ENCODE measurements at regions not wholly inside any gene's neighbourhood (a gene's known extent, or its start where the extent isn't known, plus 50 kb on each side); places are given as distances from the start of the nearest gene placed in this dataset.

DNA sequence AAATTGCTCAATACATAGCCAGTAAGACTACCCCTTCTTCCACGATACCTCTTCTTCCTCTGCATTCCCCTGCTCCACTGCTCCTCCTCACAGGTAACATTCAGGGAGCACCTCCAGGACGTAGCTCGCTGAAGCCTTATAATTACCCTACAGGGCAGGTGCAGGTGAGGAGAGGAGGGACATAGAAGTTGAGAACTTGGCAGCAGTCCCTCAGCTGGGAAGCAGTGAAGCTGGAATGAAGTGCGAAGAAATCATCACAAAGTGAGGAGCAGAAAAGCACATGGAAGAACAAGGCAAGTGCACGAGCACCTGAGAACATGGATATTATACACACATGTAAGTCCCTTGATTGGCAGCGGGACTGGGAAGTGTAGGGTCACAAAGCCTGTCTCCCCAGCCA lies 118.2 kb downstream of the HSD17B3 start:
- Mint-ChIP-seq H3K36me3 (peaks cover 0 to 6% (median 0%) of the 10 kb centered on the region in 5 donors), H3K27me3 (peaks cover 4 to 34% (median 23%) of the 10 kb centered on the region in 5 donors), H3K27ac (no peak overlapping the region), H3K4me3 (no peak overlapping the region), H3K9me3 (peaks cover 0 to 11% (median 4%) of the 10 kb centered on the region in 11 donors), H3K4me1 (no peaks in the 10 kb centered on the region)
- ATAC-seq: no peak
- CTCF ChIA-PET: no interaction called here
- Histone ChIP-seq H3K36me3 (ENCODE audit: control insufficient read depth in 2 of 3, insufficient read depth in 3 of 3, low read length in 3 of 3) (no peaks in the 10 kb centered on the region), H3K4me1 (ENCODE audit: control insufficient read depth in 2 of 2, insufficient read depth in 2 of 2, low read length in 2 of 2) (no peaks in the 10 kb centered on the region), H3K4me3 (ENCODE audit: low read length) (no peak overlapping the region), H3K9me3 (ENCODE audit: control insufficient read depth in 2 of 3, low read length in 3 of 3) (no peaks in the 10 kb centered on the region), H3K27ac (ENCODE audit: low read depth, low read length) (no peak overlapping the region), H3K27me3 (ENCODE audit: control insufficient read depth in 2 of 2, insufficient read depth in 2 of 2, low read length in 2 of 2) (no peaks in the 10 kb centered on the region)
- no peak for DNase-seq
- intact Hi-C loops (cut with micrococcal nuclease): no loop called here
- POLR2A ChIA-PET: no interaction called here

DNA sequence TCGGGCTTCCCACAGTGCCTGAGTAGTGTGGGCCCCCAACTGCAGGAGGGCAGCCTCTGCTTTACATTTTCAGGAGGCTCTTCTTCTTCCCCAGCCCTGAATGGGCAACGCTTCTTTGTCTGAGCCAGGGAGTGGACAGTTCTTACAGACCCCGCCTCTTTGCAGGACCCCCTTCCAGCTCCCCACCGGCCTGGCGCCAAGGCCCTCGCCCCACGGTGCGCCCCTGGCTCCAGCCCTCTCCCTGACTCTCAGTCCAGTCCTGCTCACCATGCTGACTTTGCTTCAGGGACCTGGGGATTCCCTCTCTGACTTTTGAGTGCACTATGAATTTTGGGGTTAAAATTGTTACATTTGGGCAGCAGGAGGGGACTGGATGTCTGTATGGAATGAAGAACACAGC lies 123.8 kb downstream of the HSD17B3 start:
- POLR2A ChIA-PET: no interaction called here
- DNase-seq (no peak), ATAC-seq (no peak)
- Histone ChIP-seq H3K4me3 (ENCODE audit: low read length) (no peak overlapping the region), H3K4me1 (ENCODE audit: control insufficient read depth in 2 of 2, insufficient read depth in 2 of 2, low read length in 2 of 2) (no peaks in the 10 kb centered on the region), H3K27me3 (ENCODE audit: control insufficient read depth in 2 of 2, insufficient read depth in 2 of 2, low read length in 2 of 2) (no peaks in the 10 kb centered on the region), H3K9me3 (ENCODE audit: control insufficient read depth in 2 of 3, low read length in 3 of 3) (no peaks in the 10 kb centered on the region), H3K27ac (ENCODE audit: low read depth, low read length) (no peak overlapping the region), H3K36me3 (ENCODE audit: control insufficient read depth in 2 of 3, insufficient read depth in 3 of 3, low read length in 3 of 3) (no peaks in the 10 kb centered on the region)
- Mint-ChIP-seq H3K36me3 (no peaks in the 10 kb centered on the region), H3K27ac (no peak overlapping the region), H3K4me3 (no peak overlapping the region), H3K27me3 (peaks cover 15 to 37% (median 20%) of the 10 kb centered on the region in 5 donors), H3K9me3 (peaks cover 0 to 3% (median 0%) of the 10 kb centered on the region in 11 donors), H3K4me1 (no peaks in the 10 kb centered on the region)
- CTCF ChIA-PET: no interaction called here
- intact Hi-C loops (cut with micrococcal nuclease): no loop called here

DNA sequence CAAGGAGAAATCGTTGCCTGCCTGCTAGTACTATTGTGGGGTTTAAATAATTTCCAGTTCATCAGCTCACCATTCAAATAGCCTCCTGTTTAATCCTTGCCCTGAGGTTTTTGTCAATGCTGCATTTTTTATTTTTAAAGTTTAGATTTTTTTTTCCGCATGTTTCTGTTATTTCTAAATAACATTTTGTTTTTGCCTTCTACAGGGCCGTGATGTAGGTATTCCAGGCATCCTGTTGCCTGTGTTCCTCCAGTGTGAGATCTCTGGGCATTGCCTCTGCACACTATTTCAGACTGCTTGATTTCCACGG lies 124.3 kb downstream of the HSD17B3 start:
- Histone ChIP-seq H3K27ac (ENCODE audit: low read depth, low read length) (no peak overlapping the region), H3K9me3 (ENCODE audit: control insufficient read depth in 2 of 3, low read length in 3 of 3) (no peaks in the 10 kb centered on the region), H3K4me3 (ENCODE audit: low read length) (no peak overlapping the region), H3K36me3 (ENCODE audit: control insufficient read depth in 2 of 3, insufficient read depth in 3 of 3, low read length in 3 of 3) (no peaks in the 10 kb centered on the region), H3K4me1 (ENCODE audit: control insufficient read depth in 2 of 2, insufficient read depth in 2 of 2, low read length in 2 of 2) (no peaks in the 10 kb centered on the region), H3K27me3 (ENCODE audit: control insufficient read depth in 2 of 2, insufficient read depth in 2 of 2, low read length in 2 of 2) (no peaks in the 10 kb centered on the region)
- no peaks in the 10 kb centered on the region for H3K36me3 Mint-ChIP-seq
- H3K27me3 Mint-ChIP-seq: peaks cover 15 to 39% (median 20%) of the 10 kb centered on the region in 5 donors
- ATAC-seq: no peak
- intact Hi-C loops (cut with micrococcal nuclease): no loop called here
- H3K4me3 Mint-ChIP-seq: no peak overlapping the region
- H3K4me1 Mint-ChIP-seq: no peaks in the 10 kb centered on the region
- no peak overlapping the region for H3K27ac Mint-ChIP-seq
- peaks cover 0 to 3% (median 0%) of the 10 kb centered on the region in 11 donors for H3K9me3 Mint-ChIP-seq
- POLR2A ChIA-PET: no interaction called here
- CTCF ChIA-PET: no interaction called here
- no peak for DNase-seq

GRCh38 chr9:96177005-96177718 lies 124.8 kb downstream of the HSD17B3 start:
- no peak overlapping the region for H3K27ac Mint-ChIP-seq
- Histone ChIP-seq H3K4me1 (ENCODE audit: control insufficient read depth in 2 of 2, insufficient read depth in 2 of 2, low read length in 2 of 2) (no peaks in the 10 kb centered on the region), H3K4me3 (ENCODE audit: low read length) (no peak overlapping the region), H3K36me3 (ENCODE audit: control insufficient read depth in 2 of 3, insufficient read depth in 3 of 3, low read length in 3 of 3) (no peaks in the 10 kb centered on the region), H3K27ac (ENCODE audit: low read depth, low read length) (no peak overlapping the region), H3K27me3 (ENCODE audit: control insufficient read depth in 2 of 2, insufficient read depth in 2 of 2, low read length in 2 of 2) (no peaks in the 10 kb centered on the region), H3K9me3 (ENCODE audit: control insufficient read depth in 2 of 3, low read length in 3 of 3) (no peaks in the 10 kb centered on the region)
- H3K9me3 Mint-ChIP-seq: peaks cover 0 to 5% (median 0%) of the 10 kb centered on the region in 11 donors
- POLR2A ChIA-PET: no interaction called here
- H3K4me3 Mint-ChIP-seq: no peak overlapping the region
- H3K36me3 Mint-ChIP-seq: no peaks in the 10 kb centered on the region
- ATAC-seq: no peak
- no peak for DNase-seq
- intact Hi-C loops (cut with micrococcal nuclease): no loop called here
- CTCF ChIA-PET: no interaction called here
- peaks cover 15 to 45% (median 21%) of the 10 kb centered on the region in 5 donors for H3K27me3 Mint-ChIP-seq
- H3K4me1 Mint-ChIP-seq: no peaks in the 10 kb centered on the region

DNA sequence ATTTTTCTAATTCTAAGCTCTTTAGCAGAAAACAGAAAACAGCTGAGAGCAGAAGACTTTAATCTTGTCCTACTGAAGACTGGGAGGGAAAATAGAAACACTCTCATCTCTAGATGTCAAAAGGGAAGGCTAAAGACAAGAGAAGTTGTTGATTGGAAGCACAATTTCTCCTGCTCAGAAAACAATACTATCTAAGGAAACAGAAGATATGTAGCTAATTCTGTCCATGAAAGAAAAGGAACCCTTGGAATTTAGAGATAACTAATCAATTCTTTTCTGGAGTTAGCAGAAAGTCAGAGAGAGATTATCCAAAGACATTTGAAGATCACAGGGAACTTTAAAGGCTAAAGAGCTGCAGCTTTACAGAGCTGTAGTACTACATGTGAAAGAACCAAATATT lies 126.2 kb downstream of the HSD17B3 start:
- H3K36me3 Mint-ChIP-seq: no peaks in the 10 kb centered on the region
- H3K9me3 Mint-ChIP-seq: peaks cover 0 to 4% (median 0%) of the 10 kb centered on the region in 11 donors
- CTCF ChIA-PET: no interaction called here
- no peak overlapping the region for H3K4me3 Mint-ChIP-seq
- Histone ChIP-seq H3K36me3 (ENCODE audit: control insufficient read depth in 2 of 3, insufficient read depth in 3 of 3, low read length in 3 of 3) (no peaks in the 10 kb centered on the region), H3K27me3 (ENCODE audit: control insufficient read depth in 2 of 2, insufficient read depth in 2 of 2, low read length in 2 of 2) (no peaks in the 10 kb centered on the region), H3K9me3 (ENCODE audit: control insufficient read depth in 2 of 3, low read length in 3 of 3) (no peaks in the 10 kb centered on the region), H3K4me1 (ENCODE audit: control insufficient read depth in 2 of 2, insufficient read depth in 2 of 2, low read length in 2 of 2) (no peaks in the 10 kb centered on the region), H3K4me3 (ENCODE audit: low read length) (no peak overlapping the region), H3K27ac (ENCODE audit: low read depth, low read length) (no peak overlapping the region)
- ATAC-seq: no peak
- no peak for DNase-seq
- no peaks in the 10 kb centered on the region for H3K4me1 Mint-ChIP-seq
- H3K27ac Mint-ChIP-seq: no peak overlapping the region
- intact Hi-C loops (cut with micrococcal nuclease): loop anchor here in 1 of 2 donors (2.0 kb wide), 1 partner anchor 65 kb away; no protein-coding TSS in a partner anchor
- H3K27me3 Mint-ChIP-seq: peaks cover 15 to 45% (median 26%) of the 10 kb centered on the region in 5 donors
- POLR2A ChIA-PET: interaction anchor here (0.6 kb wide), 1 partner anchor 972 kb away, joined by 3 read pairs; no protein-coding TSS in a partner anchor

GRCh38 chr9:96175001-96175400 lies 127.0 kb downstream of the HSD17B3 start:
- Mint-ChIP-seq H3K27ac (no peak overlapping the region), H3K36me3 (peaks cover 0 to 3% (median 0%) of the 10 kb centered on the region in 5 donors), H3K4me1 (no peaks in the 10 kb centered on the region), H3K27me3 (peaks cover 15 to 44% (median 26%) of the 10 kb centered on the region in 5 donors), H3K4me3 (no peak overlapping the region), H3K9me3 (peaks cover 0 to 4% (median 0%) of the 10 kb centered on the region in 11 donors)
- no peak for ATAC-seq
- ChIA-PET POLR2A (no interaction called here), CTCF (no interaction called here)
- DNase-seq: no peak
- no peaks in the 10 kb centered on the region for H3K36me3 ChIP-seq (ENCODE audit: control insufficient read depth in 2 of 3, insufficient read depth in 3 of 3, low read length in 3 of 3)
- H3K9me3 ChIP-seq (ENCODE audit: control insufficient read depth in 2 of 3, low read length in 3 of 3): no peaks in the 10 kb centered on the region
- intact Hi-C loops (cut with micrococcal nuclease): loop anchor here in 1 of 2 donors (2.0 kb wide), 1 partner anchor 64 kb away; no protein-coding TSS in a partner anchor
- no peak overlapping the region for H3K4me3 ChIP-seq (ENCODE audit: low read length)
- no peaks in the 10 kb centered on the region for H3K27me3 ChIP-seq (ENCODE audit: control insufficient read depth in 2 of 2, insufficient read depth in 2 of 2, low read length in 2 of 2)
- no peak overlapping the region for H3K27ac ChIP-seq (ENCODE audit: low read depth, low read length)
- H3K4me1 ChIP-seq (ENCODE audit: control insufficient read depth in 2 of 2, insufficient read depth in 2 of 2, low read length in 2 of 2): no peaks in the 10 kb centered on the region

- H3K9me3 ChIP-seq (ENCODE audit: control insufficient read depth in 2 of 3, low read length in 3 of 3): no peaks in the 10 kb centered on the region
- Mint-ChIP-seq H3K4me3 (no peak overlapping the region), H3K9me3 (peaks cover 0 to 4% (median 0%) of the 10 kb centered on the region in 11 donors), H3K4me1 (no peaks in the 10 kb centered on the region), H3K27ac (no peak overlapping the region), H3K27me3 (peaks cover 15 to 44% (median 26%) of the 10 kb centered on the region in 5 donors), H3K36me3 (peaks cover 0 to 3% (median 0%) of the 10 kb centered on the region in 5 donors)
- CTCF ChIA-PET: no interaction called here
- intact Hi-C loops (cut with micrococcal nuclease): loop anchor here in 1 of 2 donors (2.0 kb wide), 1 partner anchor 64 kb away; no protein-coding TSS in a partner anchor
- DNase-seq: no peak
- H3K4me3 ChIP-seq (ENCODE audit: low read length): no peak overlapping the region
- H3K36me3 ChIP-seq (ENCODE audit: control insufficient read depth in 2 of 3, insufficient read depth in 3 of 3, low read length in 3 of 3): no peaks in the 10 kb centered on the region
- no peaks in the 10 kb centered on the region for H3K27me3 ChIP-seq (ENCODE audit: control insufficient read depth in 2 of 2, insufficient read depth in 2 of 2, low read length in 2 of 2)
- no peak overlapping the region for H3K27ac ChIP-seq (ENCODE audit: low read depth, low read length)
- POLR2A ChIA-PET: no interaction called here
- ATAC-seq: no peak
- no peaks in the 10 kb centered on the region for H3K4me1 ChIP-seq (ENCODE audit: control insufficient read depth in 2 of 2, insufficient read depth in 2 of 2, low read length in 2 of 2)
Measured at GRCh38 chr9:96174371-96174770, 127.6 kb downstream of the HSD17B3 start.

Measured in naive thymus-derived CD4-positive, alpha-beta T cell (primary cell).